GM23338 (cell line): ENCODE measurements at regions not wholly inside any gene's neighbourhood (a gene's known extent, or its start where the extent isn't known, plus 50 kb on each side); places are given as distances from the start of the nearest gene placed in this dataset.

ENCODE experiments used
- ATAC-seq: fragments of 200-7000 bp; cut with Tn5 transposase; 3 replicates; pipeline ENCODE4 v1.9.1; 2020
- DNase-seq: peaks from one replicate; pipeline ENCODE4 v3.0.0-alpha.2; 2015; ENCODE audit warnings: low spot score
- H2AFZ ChIP-seq: fragments of 200-600 bp; sonication (generic); 2 replicates; pipeline ENCODE4 v1.8.0; 2016; ENCODE audit warnings: antibody characterized with exemption, mild to moderate bottlenecking, moderate library complexity
- H3F3A ChIP-seq: fragments of 200-600 bp; sonication (generic); replicated peaks from 2 replicates; pipeline ENCODE4 v1.8.0; 2017; ENCODE audit warnings: antibody characterized with exemption, mixed run types, low read depth
- H3K27ac ChIP-seq: fragments of 200-600 bp; sonication (generic); 2 replicates; pipeline ENCODE4 v1.6.1; 2016; ENCODE audit warnings: low read depth
- H3K27me3 ChIP-seq: fragments of 200-600 bp; sonication (generic); 2 replicates; pipeline ENCODE4 v1.8.0; 2016; ENCODE audit warnings: mild to moderate bottlenecking, mixed run types, moderate library complexity; ENCODE audit not compliant: insufficient read depth
- H3K36me3 ChIP-seq: fragments of 200-600 bp; sonication (generic); 2 replicates; pipeline ENCODE4 v1.8.0; 2016; ENCODE audit warnings: mild to moderate bottlenecking; ENCODE audit not compliant: insufficient read depth
- H3K4me1 ChIP-seq: fragments of 200-600 bp; sonication (generic); 2 replicates; pipeline ENCODE4 v1.8.0; 2016; ENCODE audit warnings: mild to moderate bottlenecking, moderate library complexity; ENCODE audit not compliant: insufficient read depth
- H3K4me2 ChIP-seq: fragments of 200-600 bp; sonication (generic); 2 replicates; pipeline ENCODE4 v1.7.1; 2017; ENCODE audit warnings: mixed run types
- H3K4me3 ChIP-seq: fragments of 200-600 bp; sonication (generic); 2 replicates; pipeline ENCODE4 v1.6.1; 2016; ENCODE audit warnings: mixed run types
- H3K79me2 ChIP-seq: fragments of 200-600 bp; sonication (generic); replicated peaks from 2 replicates; pipeline ENCODE4 v1.8.0; 2017; ENCODE audit warnings: mild to moderate bottlenecking; ENCODE audit not compliant: insufficient read depth
- H3K9me2 ChIP-seq: fragments of 200-600 bp; sonication (generic); 2 replicates; pipeline ENCODE4 v1.8.0; 2017; ENCODE audit not compliant: insufficient read depth
- H4K20me1 ChIP-seq: fragments of 200-600 bp; sonication (generic); replicated peaks from 2 replicates; pipeline ENCODE4 v1.8.0; 2017; ENCODE audit warnings: mild to moderate bottlenecking; ENCODE audit not compliant: insufficient read depth
- H3K27ac Mint-ChIP-seq: 2 replicates; pipeline ENCODE4 v1.8.0; 2020; ENCODE audit warnings: inconsistent platforms, mild to moderate bottlenecking, moderate library complexity, mixed read lengths
- H3K27me3 Mint-ChIP-seq: 3 replicates; pipeline ENCODE4 v1.8.0; 2022; ENCODE audit warnings: low read depth, mild to moderate bottlenecking, moderate library complexity, mixed read lengths, inconsistent platforms; ENCODE audit not compliant: insufficient read depth, poor library complexity
- H3K36me3 Mint-ChIP-seq: 3 replicates; pipeline ENCODE4 v1.8.0; 2021; ENCODE audit warnings: low read depth, mild to moderate bottlenecking, inconsistent platforms, moderate library complexity, mixed read lengths
- H3K4me1 Mint-ChIP-seq: 3 replicates; pipeline ENCODE4 v1.8.0; 2020; ENCODE audit warnings: mild to moderate bottlenecking, inconsistent platforms, mixed read lengths
- H3K4me3 Mint-ChIP-seq: 3 replicates; pipeline ENCODE4 v1.8.0; 2021; ENCODE audit warnings: moderate library complexity, mild to moderate bottlenecking, inconsistent platforms, mixed read lengths
- H3K9me3 Mint-ChIP-seq: 3 replicates; pipeline ENCODE4 v1.8.0; 2020; ENCODE audit warnings: moderate library complexity, mild to moderate bottlenecking, inconsistent platforms, mixed read lengths
- CREB1 ChIP-seq: fragments of 250-450 bp; sonication (Bioruptor Pico); IDR thresholded peaks from 2 replicates; pipeline ENCODE4 v1.5.0; 2020; ENCODE audit warnings: low read depth, mild to moderate bottlenecking, moderate library complexity
- CTCF ChIP-seq, 2 experiments: fragments of 200-600 bp in 1 of 2; sonication (generic) in 1 of 2; conservative IDR thresholded peaks; 2 replicates each; pipeline versions ENCODE4 v1.5.1 to v1.6.1; 2016 to 2017; ENCODE audit warnings: antibody characterized with exemption in 2 of 2, low read depth in 2 of 2, mild to moderate bottlenecking in 2 of 2, moderate library complexity in 1 of 2
- ETS1 ChIP-seq: IDR thresholded peaks from 2 replicates; pipeline ENCODE4 v1.6.1; 2016; ENCODE audit warnings: antibody characterized with exemption
- EZH2 ChIP-seq: fragments of 200-600 bp; sonication (generic); IDR thresholded peaks from one replicate; pipeline ENCODE4 v1.8.0; 2017; ENCODE audit warnings: antibody characterized with exemption, mild to moderate bottlenecking, low read depth; ENCODE audit not compliant: unreplicated experiment
- EZH2phosphoT487 ChIP-seq: fragments of 200-600 bp; sonication (generic); IDR thresholded peaks from one replicate; pipeline ENCODE4 v1.8.1; 2018; ENCODE audit warnings: antibody characterized with exemption; ENCODE audit not compliant: unreplicated experiment
- JUNB ChIP-seq: IDR thresholded peaks from one replicate; pipeline ENCODE4 v1.6.1; 2016; ENCODE audit warnings: antibody characterized with exemption; ENCODE audit not compliant: unreplicated experiment
- NANOG ChIP-seq: IDR thresholded peaks from 2 replicates; pipeline ENCODE4 v1.6.1; 2016; ENCODE audit warnings: antibody characterized with exemption, borderline replicate concordance
- POLR2AphosphoS5 ChIP-seq: IDR thresholded peaks from 2 replicates; pipeline ENCODE4 v1.6.1; 2016; ENCODE audit warnings: antibody characterized with exemption, low read depth
- REST ChIP-seq: IDR thresholded peaks from one replicate; pipeline ENCODE4 v1.6.1; 2018; ENCODE audit warnings: antibody characterized with exemption; ENCODE audit not compliant: unreplicated experiment
- STAT1 ChIP-seq: IDR thresholded peaks from one replicate; pipeline ENCODE4 v1.6.1; 2016; ENCODE audit warnings: antibody characterized with exemption; ENCODE audit not compliant: unreplicated experiment
- ZNF114 ChIP-seq: fragments of 250-450 bp; sonication (Bioruptor Pico); IDR thresholded peaks from 2 replicates; pipeline ENCODE4 v1.5.0; 2020; ENCODE audit warnings: mild to moderate bottlenecking, moderate library complexity
- ZNF331 ChIP-seq: fragments of 250-450 bp; sonication (Bioruptor Pico); IDR thresholded peaks from 2 replicates; pipeline ENCODE4 v1.5.0; 2020; ENCODE audit warnings: low read depth, mild to moderate bottlenecking, moderate library complexity
- TF ChIP-seq, protein P1 (sequence below): fragments of 250-450 bp; sonication (Bioruptor Pico); IDR thresholded peaks from 2 replicates; pipeline ENCODE4 v1.5.0; 2020; ENCODE audit warnings: mild to moderate bottlenecking, moderate library complexity

- no peak for TF ChIP-seq JUNB
- TF ChIP-seq REST: no peak
- no peak for TF ChIP-seq NANOG
- no peak for TF ChIP-seq CTCF (conservative IDR thresholded peaks at IDR 0.05; ENCODE audit: low read depth in 2 of 2)
- TF ChIP-seq ZNF331 (CRISPR knock-in tag): no peak
- TF ChIP-seq, protein P1, sequence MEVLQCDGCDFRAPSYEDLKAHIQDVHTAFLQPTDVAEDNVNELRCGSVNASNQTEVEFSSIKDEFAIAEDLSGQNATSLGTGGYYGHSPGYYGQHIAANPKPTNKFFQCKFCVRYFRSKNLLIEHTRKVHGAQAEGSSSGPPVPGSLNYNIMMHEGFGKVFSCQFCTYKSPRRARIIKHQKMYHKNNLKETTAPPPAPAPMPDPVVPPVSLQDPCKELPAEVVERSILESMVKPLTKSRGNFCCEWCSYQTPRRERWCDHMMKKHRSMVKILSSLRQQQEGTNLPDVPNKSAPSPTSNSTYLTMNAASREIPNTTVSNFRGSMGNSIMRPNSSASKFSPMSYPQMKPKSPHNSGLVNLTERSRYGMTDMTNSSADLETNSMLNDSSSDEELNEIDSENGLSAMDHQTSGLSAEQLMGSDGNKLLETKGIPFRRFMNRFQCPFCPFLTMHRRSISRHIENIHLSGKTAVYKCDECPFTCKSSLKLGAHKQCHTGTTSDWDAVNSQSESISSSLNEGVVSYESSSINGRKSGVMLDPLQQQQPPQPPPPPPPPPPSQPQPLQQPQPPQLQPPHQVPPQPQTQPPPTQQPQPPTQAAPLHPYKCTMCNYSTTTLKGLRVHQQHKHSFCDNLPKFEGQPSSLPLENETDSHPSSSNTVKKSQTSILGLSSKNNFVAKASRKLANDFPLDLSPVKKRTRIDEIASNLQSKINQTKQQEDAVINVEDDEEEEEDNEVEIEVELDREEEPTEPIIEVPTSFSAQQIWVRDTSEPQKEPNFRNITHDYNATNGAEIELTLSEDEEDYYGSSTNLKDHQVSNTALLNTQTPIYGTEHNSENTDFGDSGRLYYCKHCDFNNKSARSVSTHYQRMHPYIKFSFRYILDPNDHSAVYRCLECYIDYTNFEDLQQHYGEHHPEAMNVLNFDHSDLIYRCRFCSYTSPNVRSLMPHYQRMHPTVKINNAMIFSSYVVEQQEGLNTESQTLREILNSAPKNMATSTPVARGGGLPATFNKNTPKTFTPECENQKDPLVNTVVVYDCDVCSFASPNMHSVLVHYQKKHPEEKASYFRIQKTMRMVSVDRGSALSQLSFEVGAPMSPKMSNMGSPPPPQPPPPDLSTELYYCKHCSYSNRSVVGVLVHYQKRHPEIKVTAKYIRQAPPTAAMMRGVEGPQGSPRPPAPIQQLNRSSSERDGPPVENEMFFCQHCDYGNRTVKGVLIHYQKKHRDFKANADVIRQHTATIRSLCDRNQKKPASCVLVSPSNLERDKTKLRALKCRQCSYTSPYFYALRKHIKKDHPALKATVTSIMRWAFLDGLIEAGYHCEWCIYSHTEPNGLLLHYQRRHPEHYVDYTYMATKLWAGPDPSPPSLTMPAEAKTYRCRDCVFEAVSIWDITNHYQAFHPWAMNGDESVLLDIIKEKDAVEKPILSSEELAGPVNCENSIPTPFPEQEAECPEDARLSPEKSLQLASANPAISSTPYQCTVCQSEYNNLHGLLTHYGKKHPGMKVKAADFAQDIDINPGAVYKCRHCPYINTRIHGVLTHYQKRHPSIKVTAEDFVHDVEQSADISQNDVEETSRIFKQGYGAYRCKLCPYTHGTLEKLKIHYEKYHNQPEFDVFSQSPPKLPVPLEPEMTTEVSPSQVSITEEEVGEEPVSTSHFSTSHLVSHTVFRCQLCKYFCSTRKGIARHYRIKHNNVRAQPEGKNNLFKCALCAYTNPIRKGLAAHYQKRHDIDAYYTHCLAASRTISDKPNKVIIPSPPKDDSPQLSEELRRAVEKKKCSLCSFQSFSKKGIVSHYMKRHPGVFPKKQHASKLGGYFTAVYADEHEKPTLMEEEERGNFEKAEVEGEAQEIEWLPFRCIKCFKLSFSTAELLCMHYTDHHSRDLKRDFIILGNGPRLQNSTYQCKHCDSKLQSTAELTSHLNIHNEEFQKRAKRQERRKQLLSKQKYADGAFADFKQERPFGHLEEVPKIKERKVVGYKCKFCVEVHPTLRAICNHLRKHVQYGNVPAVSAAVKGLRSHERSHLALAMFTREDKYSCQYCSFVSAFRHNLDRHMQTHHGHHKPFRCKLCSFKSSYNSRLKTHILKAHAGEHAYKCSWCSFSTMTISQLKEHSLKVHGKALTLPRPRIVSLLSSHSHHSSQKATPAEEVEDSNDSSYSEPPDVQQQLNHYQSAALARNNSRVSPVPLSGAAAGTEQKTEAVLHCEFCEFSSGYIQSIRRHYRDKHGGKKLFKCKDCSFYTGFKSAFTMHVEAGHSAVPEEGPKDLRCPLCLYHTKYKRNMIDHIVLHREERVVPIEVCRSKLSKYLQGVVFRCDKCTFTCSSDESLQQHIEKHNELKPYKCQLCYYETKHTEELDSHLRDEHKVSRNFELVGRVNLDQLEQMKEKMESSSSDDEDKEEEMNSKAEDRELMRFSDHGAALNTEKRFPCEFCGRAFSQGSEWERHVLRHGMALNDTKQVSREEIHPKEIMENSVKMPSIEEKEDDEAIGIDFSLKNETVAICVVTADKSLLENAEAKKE (CRISPR knock-in tag): no peak
- no peak for TF ChIP-seq EZH2
- TF ChIP-seq ETS1: no peak
- TF ChIP-seq CREB1 (CRISPR knock-in tag): no peak
- TF ChIP-seq ZNF114: no peak
- TF ChIP-seq EZH2phosphoT487: no peak
- no peak for TF ChIP-seq STAT1
- no peak for TF ChIP-seq POLR2AphosphoS5
- H4K20me1 ChIP-seq: no peaks in the 10 kb centered on the region
Observed at GRCh38 chr5:5576744-5577143, 154.3 kb downstream of the ICE1 start.

More at GRCh38 chr5:5576744-5577143, 154.3 kb downstream of the ICE1 start:
- Histone ChIP-seq H3K9me2 (peaks cover 12% of the 10 kb centered on the region), H3K4me3 (no peak overlapping the region), H3K36me3 (no peaks in the 10 kb centered on the region), H3F3A (no peaks in the 10 kb centered on the region), H3K4me1 (no peaks in the 10 kb centered on the region; the same call in 1 of the 2 replicates), H3K27ac (no peak overlapping the region), H3K27me3 (no peaks in the 10 kb centered on the region), H3K4me2 (no peak overlapping the region), H2AFZ (no peak overlapping the region), H3K79me2 (no peaks in the 10 kb centered on the region)
- H3K36me3 Mint-ChIP-seq: no peaks in the 10 kb centered on the region
- DNase-seq (no peak), ATAC-seq (no peak)
- H3K4me1 Mint-ChIP-seq: peaks cover 10% of the 10 kb centered on the region
- H3K9me3 Mint-ChIP-seq: no peaks in the 10 kb centered on the region
- no peak overlapping the region for H3K4me3 Mint-ChIP-seq
- H3K27ac Mint-ChIP-seq: no peak overlapping the region
- H3K27me3 Mint-ChIP-seq: peaks cover 2% of the 10 kb centered on the region
